GM23338 (cell line): ENCODE measurements at regions not wholly inside any gene's neighbourhood (a gene's known extent, or its start where the extent isn't known, plus 50 kb on each side); places are given as distances from the start of the nearest gene placed in this dataset.

ENCODE experiments used
- ATAC-seq: fragments of 200-7000 bp; cut with Tn5 transposase; 3 replicates; pipeline ENCODE4 v1.9.1; 2020
- DNase-seq: peaks from one replicate; pipeline ENCODE4 v3.0.0-alpha.2; 2015; ENCODE audit warnings: low spot score
- H2AFZ ChIP-seq: fragments of 200-600 bp; sonication (generic); 2 replicates; pipeline ENCODE4 v1.8.0; 2016; ENCODE audit warnings: antibody characterized with exemption, mild to moderate bottlenecking, moderate library complexity
- H3F3A ChIP-seq: fragments of 200-600 bp; sonication (generic); replicated peaks from 2 replicates; pipeline ENCODE4 v1.8.0; 2017; ENCODE audit warnings: antibody characterized with exemption, mixed run types, low read depth
- H3K27ac ChIP-seq: fragments of 200-600 bp; sonication (generic); 2 replicates; pipeline ENCODE4 v1.6.1; 2016; ENCODE audit warnings: low read depth
- H3K27me3 ChIP-seq: fragments of 200-600 bp; sonication (generic); 2 replicates; pipeline ENCODE4 v1.8.0; 2016; ENCODE audit warnings: mild to moderate bottlenecking, mixed run types, moderate library complexity; ENCODE audit not compliant: insufficient read depth
- H3K36me3 ChIP-seq: fragments of 200-600 bp; sonication (generic); 2 replicates; pipeline ENCODE4 v1.8.0; 2016; ENCODE audit warnings: mild to moderate bottlenecking; ENCODE audit not compliant: insufficient read depth
- H3K4me1 ChIP-seq: fragments of 200-600 bp; sonication (generic); 2 replicates; pipeline ENCODE4 v1.8.0; 2016; ENCODE audit warnings: mild to moderate bottlenecking, moderate library complexity; ENCODE audit not compliant: insufficient read depth
- H3K4me2 ChIP-seq: fragments of 200-600 bp; sonication (generic); 2 replicates; pipeline ENCODE4 v1.7.1; 2017; ENCODE audit warnings: mixed run types
- H3K4me3 ChIP-seq: fragments of 200-600 bp; sonication (generic); 2 replicates; pipeline ENCODE4 v1.6.1; 2016; ENCODE audit warnings: mixed run types
- H3K79me2 ChIP-seq: fragments of 200-600 bp; sonication (generic); replicated peaks from 2 replicates; pipeline ENCODE4 v1.8.0; 2017; ENCODE audit warnings: mild to moderate bottlenecking; ENCODE audit not compliant: insufficient read depth
- H3K9me2 ChIP-seq: fragments of 200-600 bp; sonication (generic); 2 replicates; pipeline ENCODE4 v1.8.0; 2017; ENCODE audit not compliant: insufficient read depth
- H4K20me1 ChIP-seq: fragments of 200-600 bp; sonication (generic); replicated peaks from 2 replicates; pipeline ENCODE4 v1.8.0; 2017; ENCODE audit warnings: mild to moderate bottlenecking; ENCODE audit not compliant: insufficient read depth
- H3K27ac Mint-ChIP-seq: 2 replicates; pipeline ENCODE4 v1.8.0; 2020; ENCODE audit warnings: inconsistent platforms, mild to moderate bottlenecking, moderate library complexity, mixed read lengths
- H3K27me3 Mint-ChIP-seq: 3 replicates; pipeline ENCODE4 v1.8.0; 2022; ENCODE audit warnings: low read depth, mild to moderate bottlenecking, moderate library complexity, mixed read lengths, inconsistent platforms; ENCODE audit not compliant: insufficient read depth, poor library complexity
- H3K36me3 Mint-ChIP-seq: 3 replicates; pipeline ENCODE4 v1.8.0; 2021; ENCODE audit warnings: low read depth, mild to moderate bottlenecking, inconsistent platforms, moderate library complexity, mixed read lengths
- H3K4me1 Mint-ChIP-seq: 3 replicates; pipeline ENCODE4 v1.8.0; 2020; ENCODE audit warnings: mild to moderate bottlenecking, inconsistent platforms, mixed read lengths
- H3K4me3 Mint-ChIP-seq: 3 replicates; pipeline ENCODE4 v1.8.0; 2021; ENCODE audit warnings: moderate library complexity, mild to moderate bottlenecking, inconsistent platforms, mixed read lengths
- H3K9me3 Mint-ChIP-seq: 3 replicates; pipeline ENCODE4 v1.8.0; 2020; ENCODE audit warnings: moderate library complexity, mild to moderate bottlenecking, inconsistent platforms, mixed read lengths
- ETS1 ChIP-seq: IDR thresholded peaks from 2 replicates; pipeline ENCODE4 v1.6.1; 2016; ENCODE audit warnings: antibody characterized with exemption
- EZH2phosphoT487 ChIP-seq: fragments of 200-600 bp; sonication (generic); IDR thresholded peaks from one replicate; pipeline ENCODE4 v1.8.1; 2018; ENCODE audit warnings: antibody characterized with exemption; ENCODE audit not compliant: unreplicated experiment
- NANOG ChIP-seq: IDR thresholded peaks from 2 replicates; pipeline ENCODE4 v1.6.1; 2016; ENCODE audit warnings: antibody characterized with exemption, borderline replicate concordance
- POLR2AphosphoS5 ChIP-seq: IDR thresholded peaks from 2 replicates; pipeline ENCODE4 v1.6.1; 2016; ENCODE audit warnings: antibody characterized with exemption, low read depth
- STAT1 ChIP-seq: IDR thresholded peaks from one replicate; pipeline ENCODE4 v1.6.1; 2016; ENCODE audit warnings: antibody characterized with exemption; ENCODE audit not compliant: unreplicated experiment
- ZNF114 ChIP-seq: fragments of 250-450 bp; sonication (Bioruptor Pico); IDR thresholded peaks from 2 replicates; pipeline ENCODE4 v1.5.0; 2020; ENCODE audit warnings: mild to moderate bottlenecking, moderate library complexity
- ZNF331 ChIP-seq: fragments of 250-450 bp; sonication (Bioruptor Pico); IDR thresholded peaks from 2 replicates; pipeline ENCODE4 v1.5.0; 2020; ENCODE audit warnings: low read depth, mild to moderate bottlenecking, moderate library complexity
- TF ChIP-seq, protein P1 (sequence below), 2 experiments: fragments of 200-600 bp in 1 of 2; sonication (generic) in 1 of 2; conservative IDR thresholded peaks; 2 replicates each; pipeline versions ENCODE4 v1.5.1 to v1.6.1; 2016 to 2017; ENCODE audit warnings: antibody characterized with exemption in 2 of 2, low read depth in 2 of 2, mild to moderate bottlenecking in 2 of 2, moderate library complexity in 1 of 2
- TF ChIP-seq, protein P2 (sequence below): fragments of 250-450 bp; sonication (Bioruptor Pico); IDR thresholded peaks from 2 replicates; pipeline ENCODE4 v1.5.0; 2020; ENCODE audit warnings: mild to moderate bottlenecking, moderate library complexity

GRCh38 chr3:124504332-124505059, 225.8 kb upstream of the UMPS start:
- ATAC-seq (no peak), DNase-seq (no peak)
- Histone ChIP-seq H3K79me2 (no peaks in the 10 kb centered on the region), H3K9me2 (no peaks in the 10 kb centered on the region), H4K20me1 (no peaks in the 10 kb centered on the region), H3K4me2 (no peak overlapping the region), H3K27ac (no peak overlapping the region), H3K27me3 (no peaks in the 10 kb centered on the region), H3K36me3 (no peaks in the 10 kb centered on the region), H3K4me1 (no peaks in the 10 kb centered on the region), H3K4me3 (no peak overlapping the region), H3F3A (no peaks in the 10 kb centered on the region), H2AFZ (no peak overlapping the region)
- H3K4me3 Mint-ChIP-seq = no peak overlapping the region
- H3K36me3 Mint-ChIP-seq = no peaks in the 10 kb centered on the region
- no peak overlapping the region for H3K27ac Mint-ChIP-seq
- H3K27me3 Mint-ChIP-seq = no peaks in the 10 kb centered on the region
- peaks cover 3% of the 10 kb centered on the region; the same call in 1 of the 3 replicates for H3K4me1 Mint-ChIP-seq
- no peaks in the 10 kb centered on the region for H3K9me3 Mint-ChIP-seq
- TF ChIP-seq ZNF114 (CRISPR knock-in tag) = no peak
- no peak for TF ChIP-seq ETS1
- TF ChIP-seq, protein P1, sequence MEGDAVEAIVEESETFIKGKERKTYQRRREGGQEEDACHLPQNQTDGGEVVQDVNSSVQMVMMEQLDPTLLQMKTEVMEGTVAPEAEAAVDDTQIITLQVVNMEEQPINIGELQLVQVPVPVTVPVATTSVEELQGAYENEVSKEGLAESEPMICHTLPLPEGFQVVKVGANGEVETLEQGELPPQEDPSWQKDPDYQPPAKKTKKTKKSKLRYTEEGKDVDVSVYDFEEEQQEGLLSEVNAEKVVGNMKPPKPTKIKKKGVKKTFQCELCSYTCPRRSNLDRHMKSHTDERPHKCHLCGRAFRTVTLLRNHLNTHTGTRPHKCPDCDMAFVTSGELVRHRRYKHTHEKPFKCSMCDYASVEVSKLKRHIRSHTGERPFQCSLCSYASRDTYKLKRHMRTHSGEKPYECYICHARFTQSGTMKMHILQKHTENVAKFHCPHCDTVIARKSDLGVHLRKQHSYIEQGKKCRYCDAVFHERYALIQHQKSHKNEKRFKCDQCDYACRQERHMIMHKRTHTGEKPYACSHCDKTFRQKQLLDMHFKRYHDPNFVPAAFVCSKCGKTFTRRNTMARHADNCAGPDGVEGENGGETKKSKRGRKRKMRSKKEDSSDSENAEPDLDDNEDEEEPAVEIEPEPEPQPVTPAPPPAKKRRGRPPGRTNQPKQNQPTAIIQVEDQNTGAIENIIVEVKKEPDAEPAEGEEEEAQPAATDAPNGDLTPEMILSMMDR (conservative IDR thresholded peaks at IDR 0.05; ENCODE audit: low read depth in 2 of 2) = no peak
- TF ChIP-seq EZH2phosphoT487 = no peak
- no peak for TF ChIP-seq NANOG
- TF ChIP-seq ZNF331 (CRISPR knock-in tag) = no peak

DNA sequence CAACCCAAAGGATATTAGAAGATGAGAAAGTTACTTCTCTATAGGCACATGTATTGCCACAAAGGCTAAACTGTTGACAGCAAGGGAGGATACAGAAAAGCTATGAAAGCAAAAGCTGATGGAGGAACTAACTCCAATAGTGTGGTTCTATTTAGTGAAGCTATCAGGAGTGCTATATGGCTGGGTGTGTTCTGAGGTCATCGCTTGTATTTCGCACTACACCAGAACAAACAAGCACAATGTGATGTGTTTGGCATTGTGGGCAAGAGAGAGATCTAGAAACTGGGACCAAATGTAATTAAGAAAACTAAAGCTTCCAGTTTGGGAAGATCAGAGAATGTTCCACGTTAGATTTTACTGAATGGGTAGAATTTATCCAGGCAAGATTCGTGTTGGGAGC, 220.4 kb upstream of the UMPS start:
- peaks cover 14% of the 10 kb centered on the region for H3K4me1 Mint-ChIP-seq
- no peaks in the 10 kb centered on the region for H3K9me3 Mint-ChIP-seq
- H3K4me2 ChIP-seq = no peak overlapping the region
- TF ChIP-seq POLR2AphosphoS5 = no peak
- no peak for TF ChIP-seq NANOG
- no peak for TF ChIP-seq EZH2phosphoT487
- TF ChIP-seq, protein P2, sequence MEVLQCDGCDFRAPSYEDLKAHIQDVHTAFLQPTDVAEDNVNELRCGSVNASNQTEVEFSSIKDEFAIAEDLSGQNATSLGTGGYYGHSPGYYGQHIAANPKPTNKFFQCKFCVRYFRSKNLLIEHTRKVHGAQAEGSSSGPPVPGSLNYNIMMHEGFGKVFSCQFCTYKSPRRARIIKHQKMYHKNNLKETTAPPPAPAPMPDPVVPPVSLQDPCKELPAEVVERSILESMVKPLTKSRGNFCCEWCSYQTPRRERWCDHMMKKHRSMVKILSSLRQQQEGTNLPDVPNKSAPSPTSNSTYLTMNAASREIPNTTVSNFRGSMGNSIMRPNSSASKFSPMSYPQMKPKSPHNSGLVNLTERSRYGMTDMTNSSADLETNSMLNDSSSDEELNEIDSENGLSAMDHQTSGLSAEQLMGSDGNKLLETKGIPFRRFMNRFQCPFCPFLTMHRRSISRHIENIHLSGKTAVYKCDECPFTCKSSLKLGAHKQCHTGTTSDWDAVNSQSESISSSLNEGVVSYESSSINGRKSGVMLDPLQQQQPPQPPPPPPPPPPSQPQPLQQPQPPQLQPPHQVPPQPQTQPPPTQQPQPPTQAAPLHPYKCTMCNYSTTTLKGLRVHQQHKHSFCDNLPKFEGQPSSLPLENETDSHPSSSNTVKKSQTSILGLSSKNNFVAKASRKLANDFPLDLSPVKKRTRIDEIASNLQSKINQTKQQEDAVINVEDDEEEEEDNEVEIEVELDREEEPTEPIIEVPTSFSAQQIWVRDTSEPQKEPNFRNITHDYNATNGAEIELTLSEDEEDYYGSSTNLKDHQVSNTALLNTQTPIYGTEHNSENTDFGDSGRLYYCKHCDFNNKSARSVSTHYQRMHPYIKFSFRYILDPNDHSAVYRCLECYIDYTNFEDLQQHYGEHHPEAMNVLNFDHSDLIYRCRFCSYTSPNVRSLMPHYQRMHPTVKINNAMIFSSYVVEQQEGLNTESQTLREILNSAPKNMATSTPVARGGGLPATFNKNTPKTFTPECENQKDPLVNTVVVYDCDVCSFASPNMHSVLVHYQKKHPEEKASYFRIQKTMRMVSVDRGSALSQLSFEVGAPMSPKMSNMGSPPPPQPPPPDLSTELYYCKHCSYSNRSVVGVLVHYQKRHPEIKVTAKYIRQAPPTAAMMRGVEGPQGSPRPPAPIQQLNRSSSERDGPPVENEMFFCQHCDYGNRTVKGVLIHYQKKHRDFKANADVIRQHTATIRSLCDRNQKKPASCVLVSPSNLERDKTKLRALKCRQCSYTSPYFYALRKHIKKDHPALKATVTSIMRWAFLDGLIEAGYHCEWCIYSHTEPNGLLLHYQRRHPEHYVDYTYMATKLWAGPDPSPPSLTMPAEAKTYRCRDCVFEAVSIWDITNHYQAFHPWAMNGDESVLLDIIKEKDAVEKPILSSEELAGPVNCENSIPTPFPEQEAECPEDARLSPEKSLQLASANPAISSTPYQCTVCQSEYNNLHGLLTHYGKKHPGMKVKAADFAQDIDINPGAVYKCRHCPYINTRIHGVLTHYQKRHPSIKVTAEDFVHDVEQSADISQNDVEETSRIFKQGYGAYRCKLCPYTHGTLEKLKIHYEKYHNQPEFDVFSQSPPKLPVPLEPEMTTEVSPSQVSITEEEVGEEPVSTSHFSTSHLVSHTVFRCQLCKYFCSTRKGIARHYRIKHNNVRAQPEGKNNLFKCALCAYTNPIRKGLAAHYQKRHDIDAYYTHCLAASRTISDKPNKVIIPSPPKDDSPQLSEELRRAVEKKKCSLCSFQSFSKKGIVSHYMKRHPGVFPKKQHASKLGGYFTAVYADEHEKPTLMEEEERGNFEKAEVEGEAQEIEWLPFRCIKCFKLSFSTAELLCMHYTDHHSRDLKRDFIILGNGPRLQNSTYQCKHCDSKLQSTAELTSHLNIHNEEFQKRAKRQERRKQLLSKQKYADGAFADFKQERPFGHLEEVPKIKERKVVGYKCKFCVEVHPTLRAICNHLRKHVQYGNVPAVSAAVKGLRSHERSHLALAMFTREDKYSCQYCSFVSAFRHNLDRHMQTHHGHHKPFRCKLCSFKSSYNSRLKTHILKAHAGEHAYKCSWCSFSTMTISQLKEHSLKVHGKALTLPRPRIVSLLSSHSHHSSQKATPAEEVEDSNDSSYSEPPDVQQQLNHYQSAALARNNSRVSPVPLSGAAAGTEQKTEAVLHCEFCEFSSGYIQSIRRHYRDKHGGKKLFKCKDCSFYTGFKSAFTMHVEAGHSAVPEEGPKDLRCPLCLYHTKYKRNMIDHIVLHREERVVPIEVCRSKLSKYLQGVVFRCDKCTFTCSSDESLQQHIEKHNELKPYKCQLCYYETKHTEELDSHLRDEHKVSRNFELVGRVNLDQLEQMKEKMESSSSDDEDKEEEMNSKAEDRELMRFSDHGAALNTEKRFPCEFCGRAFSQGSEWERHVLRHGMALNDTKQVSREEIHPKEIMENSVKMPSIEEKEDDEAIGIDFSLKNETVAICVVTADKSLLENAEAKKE (CRISPR knock-in tag) = no peak
- TF ChIP-seq, protein P1 (conservative IDR thresholded peaks at IDR 0.05; ENCODE audit: low read depth in 2 of 2) = no peak
- no peak for TF ChIP-seq STAT1
- TF ChIP-seq ZNF114 (CRISPR knock-in tag) = no peak

More for the DNA sequence above, 220.4 kb upstream of the UMPS start:
- H3K36me3 ChIP-seq = no peaks in the 10 kb centered on the region
- DNase-seq = no peak
- peaks cover 11% of the 10 kb centered on the region for H3K4me1 ChIP-seq
- no peaks in the 10 kb centered on the region for H3K9me2 ChIP-seq
- Mint-ChIP-seq H3K4me3 (no peak overlapping the region), H3K27ac (no peak overlapping the region), H3K36me3 (no peaks in the 10 kb centered on the region), H3K27me3 (no peaks in the 10 kb centered on the region)
- no peak for ATAC-seq
- no peak overlapping the region for H2AFZ ChIP-seq
- no peaks in the 10 kb centered on the region for H3F3A ChIP-seq
- no peaks in the 10 kb centered on the region for H4K20me1 ChIP-seq
- no peak overlapping the region for H3K27ac ChIP-seq
- H3K27me3 ChIP-seq = no peaks in the 10 kb centered on the region
- H3K79me2 ChIP-seq = no peaks in the 10 kb centered on the region
- H3K4me3 ChIP-seq = no peak overlapping the region
